ENCODE measurements at regions not wholly inside any gene's neighbourhood (a gene's known extent, or its start where the extent isn't known, plus 50 kb on each side); places are given as distances from the start of the nearest gene placed in this dataset.

DNA sequence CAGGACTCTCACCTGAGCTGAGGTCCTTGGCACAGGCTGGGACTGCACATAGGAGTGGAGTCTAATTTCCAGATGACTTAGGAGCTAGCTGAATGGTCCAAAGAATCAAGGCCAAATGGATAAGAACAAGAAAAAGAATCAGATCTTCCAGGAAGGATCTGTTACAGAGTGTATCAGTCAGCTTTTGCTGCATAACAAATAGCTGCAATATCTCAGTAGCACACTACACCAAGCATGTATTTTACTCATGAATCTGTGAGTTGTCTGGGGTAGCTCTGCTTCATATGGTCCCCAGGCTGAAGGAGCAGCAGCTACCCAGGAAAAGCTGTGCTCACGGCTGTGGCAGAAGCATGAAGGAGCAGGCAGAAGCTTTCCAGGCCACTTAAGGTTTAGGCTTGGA is 60.6 kb upstream of the LOXL4 start:
- TF ChIP-seq POLR2AphosphoS5 (IDR thresholded peaks at IDR 0.05): no peak
- TF ChIP-seq, protein P1, sequence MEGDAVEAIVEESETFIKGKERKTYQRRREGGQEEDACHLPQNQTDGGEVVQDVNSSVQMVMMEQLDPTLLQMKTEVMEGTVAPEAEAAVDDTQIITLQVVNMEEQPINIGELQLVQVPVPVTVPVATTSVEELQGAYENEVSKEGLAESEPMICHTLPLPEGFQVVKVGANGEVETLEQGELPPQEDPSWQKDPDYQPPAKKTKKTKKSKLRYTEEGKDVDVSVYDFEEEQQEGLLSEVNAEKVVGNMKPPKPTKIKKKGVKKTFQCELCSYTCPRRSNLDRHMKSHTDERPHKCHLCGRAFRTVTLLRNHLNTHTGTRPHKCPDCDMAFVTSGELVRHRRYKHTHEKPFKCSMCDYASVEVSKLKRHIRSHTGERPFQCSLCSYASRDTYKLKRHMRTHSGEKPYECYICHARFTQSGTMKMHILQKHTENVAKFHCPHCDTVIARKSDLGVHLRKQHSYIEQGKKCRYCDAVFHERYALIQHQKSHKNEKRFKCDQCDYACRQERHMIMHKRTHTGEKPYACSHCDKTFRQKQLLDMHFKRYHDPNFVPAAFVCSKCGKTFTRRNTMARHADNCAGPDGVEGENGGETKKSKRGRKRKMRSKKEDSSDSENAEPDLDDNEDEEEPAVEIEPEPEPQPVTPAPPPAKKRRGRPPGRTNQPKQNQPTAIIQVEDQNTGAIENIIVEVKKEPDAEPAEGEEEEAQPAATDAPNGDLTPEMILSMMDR (IDR thresholded peaks at IDR 0.05): no peak
- no peak for TF ChIP-seq EP300 (IDR thresholded peaks at IDR 0.05)
- TF ChIP-seq POLR2A (IDR thresholded peaks at IDR 0.05; ENCODE audit: low read depth): no peak

Data from esophagus muscularis mucosa (tissue), 4 donors.